HG03025 (cell line): ENCODE measurements at regions not wholly inside any gene's neighbourhood (a gene's known extent, or its start where the extent isn't known, plus 50 kb on each side); places are given as distances from the start of the nearest gene placed in this dataset.

ENCODE experiments used
- ATAC-seq: cut with Tn5 transposase; IDR thresholded peaks from one replicate; pipeline ENCODE4 v1.9.1; 2021; ENCODE audit warnings: mild to moderate bottlenecking, moderate library complexity; ENCODE audit not compliant: unreplicated experiment, low FRiP score

- no peak for ATAC-seq
Observed at GRCh38 chr16:73890186-73891128, 406.2 kb upstream of the PSMD7 start.

DNA sequence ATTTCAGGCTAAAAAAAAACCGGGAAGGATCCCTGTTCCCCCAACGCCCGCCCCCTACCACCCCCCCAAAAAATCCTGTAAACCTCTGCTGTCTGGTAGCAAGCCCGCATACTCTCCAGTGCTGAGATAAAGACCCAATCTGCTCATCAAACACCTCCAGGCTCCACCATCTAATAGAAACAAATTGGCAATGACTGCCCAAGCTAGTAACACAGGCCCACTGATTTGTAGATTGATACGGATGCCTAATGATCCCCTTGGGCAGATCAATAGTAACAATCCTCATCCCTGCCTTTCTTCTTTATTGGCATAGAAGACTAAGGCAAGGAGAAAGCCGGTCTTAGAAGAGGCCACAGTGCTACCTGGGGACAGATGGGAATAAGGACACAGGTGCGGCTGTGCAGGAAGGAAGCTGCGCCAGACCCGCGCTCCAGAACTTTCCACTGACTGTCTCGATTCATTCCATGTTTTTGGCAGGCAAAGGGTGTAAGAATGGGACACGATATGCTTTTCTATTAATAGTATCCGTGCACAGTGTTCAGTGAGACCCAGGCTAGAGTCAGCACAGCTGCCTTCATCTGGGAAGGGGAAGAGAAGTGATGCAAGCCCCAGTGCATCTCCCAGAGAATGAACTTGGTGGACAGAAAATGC is 407.6 kb upstream of the PSMD7 start:
- ATAC-seq: no peak

DNA sequence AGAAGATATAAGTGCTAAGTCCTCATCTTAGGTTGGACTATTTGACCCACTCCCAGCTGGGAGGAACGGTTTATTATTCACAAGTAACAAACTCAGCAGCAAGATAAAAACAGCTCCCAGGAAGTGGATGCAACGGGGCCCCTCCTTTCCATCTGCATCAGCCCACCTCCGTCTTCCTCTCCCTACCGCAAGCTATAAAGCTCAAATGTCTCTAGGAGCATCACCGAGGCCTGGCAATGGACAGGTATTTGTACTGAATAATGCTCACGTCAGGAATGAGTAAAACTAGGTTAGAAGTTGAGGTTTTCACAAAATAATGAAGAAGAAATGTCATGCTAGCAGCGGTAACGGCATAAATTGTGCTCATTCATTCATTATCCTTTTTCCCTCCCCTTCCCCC is 408.7 kb upstream of the PSMD7 start:
- no peak for ATAC-seq

GRCh38 chr16:73886426-73886825 is 410.2 kb upstream of the PSMD7 start:
- no peak for ATAC-seq

GRCh38 chr16:73885319-73885718 is 411.3 kb upstream of the PSMD7 start:
- no peak for ATAC-seq

DNA sequence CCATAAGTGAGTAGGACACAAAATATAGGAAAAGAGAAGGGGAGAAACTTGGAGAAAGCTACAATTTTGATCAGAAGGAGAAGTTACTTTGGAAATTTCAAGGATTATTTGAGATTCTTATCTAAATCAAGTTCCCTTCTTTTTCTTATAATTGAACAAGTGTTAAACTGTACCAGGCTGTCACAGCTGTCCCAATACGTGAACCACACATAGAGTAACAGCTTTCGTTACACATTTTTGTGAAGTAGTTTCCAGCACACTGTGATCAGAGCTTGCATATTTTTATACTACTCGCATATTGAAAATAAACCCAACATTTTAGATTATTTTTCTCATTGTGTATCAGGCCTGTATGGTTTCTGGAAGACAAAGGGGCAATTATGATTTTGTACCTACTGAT is 412.8 kb upstream of the PSMD7 start:
- ATAC-seq: no peak

DNA sequence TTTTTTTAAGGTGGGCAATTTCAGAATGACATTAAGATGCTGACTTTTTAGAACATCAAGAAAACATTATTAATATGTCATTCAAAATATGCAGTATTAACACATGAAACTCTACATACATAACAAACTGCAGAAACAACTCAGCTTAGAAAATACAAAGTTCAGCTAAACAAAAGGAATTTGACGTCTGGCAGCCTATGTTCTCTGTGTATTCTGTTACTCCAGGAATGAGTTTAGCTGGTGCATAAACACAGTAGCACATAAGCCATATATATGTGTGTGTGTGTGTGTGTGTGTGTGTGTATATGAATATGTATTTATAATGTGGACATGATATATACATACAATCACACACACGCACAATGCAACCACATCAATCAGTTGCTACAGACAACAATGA is 413.5 kb upstream of the PSMD7 start:
- no peak for ATAC-seq

- ATAC-seq: no peak
Observed at GRCh38 chr16:73882651-73883050, 414.0 kb upstream of the PSMD7 start.

DNA sequence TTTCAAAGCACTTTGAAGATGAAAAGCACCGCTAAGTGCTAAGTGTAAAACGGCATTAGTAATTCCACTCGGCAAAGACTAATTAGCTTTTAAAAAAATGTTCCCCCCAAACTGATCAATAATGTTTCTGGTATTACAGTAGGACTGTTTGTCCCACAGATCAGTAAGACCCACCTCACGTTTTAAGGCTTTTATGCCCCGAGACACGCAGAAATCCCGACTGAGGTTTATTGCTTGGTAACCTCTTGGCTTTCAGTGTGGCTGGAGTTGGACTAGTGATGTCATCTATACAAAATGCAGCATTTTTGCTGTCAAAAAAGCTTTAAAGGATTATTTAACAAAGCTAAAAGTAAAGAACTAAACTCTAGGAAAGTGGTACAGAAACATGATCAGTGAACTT is 414.6 kb upstream of the PSMD7 start:
- no peak for ATAC-seq

GRCh38 chr16:73879621-73880020 is 417.0 kb upstream of the PSMD7 start:
- ATAC-seq: no peak

- ATAC-seq: no peak
Observed at GRCh38 chr16:73878611-73879010, 418.0 kb upstream of the PSMD7 start.

- ATAC-seq: no peak
Observed at GRCh38 chr16:73877150-73877549, 419.5 kb upstream of the PSMD7 start.

- no peak for ATAC-seq
Observed at GRCh38 chr16:73875996-73876690, 420.5 kb upstream of the PSMD7 start.

- no peak for ATAC-seq
Observed at GRCh38 chr16:73874324-73874723, 422.3 kb upstream of the PSMD7 start.

- ATAC-seq: no peak
Observed at GRCh38 chr16:73873643-73874042, 423.0 kb upstream of the PSMD7 start.

- ATAC-seq: no peak
Observed at GRCh38 chr16:73872856-73873255, 423.8 kb upstream of the PSMD7 start.

DNA sequence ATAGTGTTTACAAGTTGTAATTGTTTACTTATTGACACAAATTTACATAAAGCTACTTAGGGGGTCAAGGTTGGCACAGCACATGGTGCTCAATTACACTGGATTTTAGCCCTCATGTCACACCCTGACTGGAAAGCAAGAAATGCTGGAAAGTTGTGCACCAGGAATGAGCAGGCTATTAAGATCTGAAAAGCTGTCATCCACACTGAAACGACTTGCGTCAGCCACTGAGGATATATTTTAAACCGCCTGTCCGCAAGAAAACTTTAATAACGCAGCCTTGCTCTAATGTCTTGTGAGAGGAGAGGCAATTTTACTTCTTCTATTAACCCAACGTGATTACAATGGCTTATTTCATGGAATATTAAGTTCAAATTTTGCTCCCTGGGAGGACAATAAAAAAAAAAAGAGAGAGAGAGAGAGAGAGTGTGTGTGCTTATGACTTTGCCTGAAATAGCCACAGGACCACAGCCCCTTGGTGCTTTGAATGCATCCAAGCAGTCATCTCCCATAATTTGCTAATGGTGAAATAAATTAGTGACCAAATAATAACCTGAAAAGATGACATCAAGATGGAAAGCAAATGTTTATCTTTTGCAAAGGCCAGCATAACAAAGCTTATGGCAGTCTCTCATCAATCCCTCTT is 425.4 kb upstream of the PSMD7 start:
- no peak for ATAC-seq

GRCh38 chr16:73869126-73869525 is 427.5 kb upstream of the PSMD7 start:
- ATAC-seq: no peak

DNA sequence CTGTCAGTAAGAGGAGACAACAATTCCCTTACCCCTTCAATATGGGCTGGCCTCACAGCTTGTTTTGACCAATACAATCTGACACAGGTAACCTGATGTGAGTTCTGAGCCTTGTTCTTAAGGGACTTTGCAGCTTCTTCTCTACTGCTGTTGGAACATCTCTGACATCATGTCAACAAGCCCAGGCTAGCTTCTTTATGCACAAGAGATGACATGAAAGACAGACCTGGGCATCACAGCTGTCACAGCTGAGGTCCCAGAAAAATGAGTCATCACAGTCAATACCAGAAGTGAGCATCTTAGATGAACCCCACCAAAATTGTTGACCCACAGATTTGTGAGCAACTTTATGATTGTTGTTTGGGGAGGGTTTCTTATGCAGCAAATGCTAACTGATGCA is 431.7 kb upstream of the PSMD7 start:
- no peak for ATAC-seq

DNA sequence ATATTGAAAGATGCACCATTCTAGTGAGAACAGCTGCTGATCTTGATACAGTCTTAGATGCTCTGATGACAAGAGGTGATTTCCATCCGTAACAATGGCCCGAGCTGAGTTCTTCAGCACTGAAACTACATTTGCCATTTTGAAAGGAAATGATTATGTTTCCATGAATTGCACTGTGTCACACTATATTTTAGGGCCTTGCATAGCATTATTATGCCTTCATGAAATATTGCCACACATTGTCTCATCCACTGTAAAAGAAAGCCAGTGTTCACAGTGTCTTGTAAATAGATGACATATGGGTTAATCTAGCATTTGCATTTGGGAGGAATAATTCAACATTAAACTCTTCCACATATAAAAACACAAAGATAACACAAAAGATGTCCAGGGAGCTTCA is 438.3 kb upstream of the PSMD7 start:
- ATAC-seq: no peak

DNA sequence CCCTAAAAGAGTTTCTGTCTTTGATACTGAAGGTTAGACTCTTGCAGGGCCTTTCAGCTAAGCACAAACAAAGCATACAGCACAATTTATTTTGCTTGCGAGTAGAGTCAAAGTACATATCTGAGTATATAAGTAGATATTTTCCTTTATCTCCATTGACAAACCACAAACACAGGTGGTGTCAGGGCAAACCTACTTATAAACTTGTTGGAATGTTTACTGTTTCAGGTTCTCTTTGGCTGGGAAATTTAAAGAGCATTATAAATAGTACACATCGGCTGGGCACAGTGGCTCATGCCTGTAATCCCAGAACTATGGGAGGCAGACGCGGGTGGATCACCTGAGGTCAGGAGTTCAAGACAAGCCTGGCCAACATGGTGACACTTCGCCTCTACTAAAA is 442.6 kb upstream of the PSMD7 start:
- ATAC-seq: no peak
